ENCODE measurements at regions not wholly inside any gene's neighbourhood (a gene's known extent, or its start where the extent isn't known, plus 50 kb on each side); places are given as distances from the start of the nearest gene placed in this dataset.

GRCh38 chr20:24799971-24800580 lies 149.0 kb upstream of the CST7 start:
- Histone ChIP-seq H3K36me3 (ENCODE audit: control insufficient read depth in 2 of 2, insufficient read depth in 1 of 2, low read length in 2 of 2) (no peaks in the 10 kb centered on the region), H3K9me3 (ENCODE audit: control insufficient read depth, insufficient read depth, low read depth, low read length) (no peaks in the 10 kb centered on the region), H3K4me1 (ENCODE audit: control insufficient read depth, insufficient read depth, low read length) (no peaks in the 10 kb centered on the region), H3K4me3 (ENCODE audit: low read depth, low read length) (no peak overlapping the region), H3K27ac (ENCODE audit: extremely low read depth, low read depth, low read length) (no peak overlapping the region)
- TF ChIP-seq HOXA7 (CRISPR knock-in tag; IDR thresholded peaks at IDR 0.05; ENCODE audit: borderline replicate concordance) = no peak
- TF ChIP-seq ZNF248 (tag by site-specific recombination; IDR thresholded peaks at IDR 0.05) = no peak
- TF ChIP-seq KLF17 (tag by site-specific recombination; IDR thresholded peaks at IDR 0.05) = no peak
- TF ChIP-seq ZNF558 (tag by site-specific recombination; IDR thresholded peaks at IDR 0.05) = no peak
- TF ChIP-seq ZNF549 (tag by site-specific recombination; IDR thresholded peaks at IDR 0.05) = no peak
- no peak for TF ChIP-seq ZNF701 (tag by site-specific recombination; IDR thresholded peaks at IDR 0.05)
- no peak for TF ChIP-seq ZNF140 (tag by site-specific recombination; IDR thresholded peaks at IDR 0.05)
- TF ChIP-seq ZNF146 (tag by site-specific recombination; IDR thresholded peaks at IDR 0.05) = no peak
- TF ChIP-seq ZNF280C (tag by site-specific recombination; IDR thresholded peaks at IDR 0.05) = no peak
- no peak for TF ChIP-seq ZNF148 (tag by site-specific recombination; IDR thresholded peaks at IDR 0.05; ENCODE audit: borderline replicate concordance)
- no peak for TF ChIP-seq FEZF1 (tag by site-specific recombination; IDR thresholded peaks at IDR 0.05)
- TF ChIP-seq ATF2 (tag by site-specific recombination; IDR thresholded peaks at IDR 0.05; ENCODE audit: low read depth) = no peak
- ChIA-PET CTCF (no interaction called here), POLR2A (interaction anchor here (0.7 kb wide), 1 partner anchor 499 kb away, joined by 6 read pairs; no protein-coding TSS in a partner anchor)

- H3K4me3 ChIP-seq (ENCODE audit: low read depth, low read length) = no peak overlapping the region
- no peaks in the 10 kb centered on the region for H3K9me3 ChIP-seq (ENCODE audit: control insufficient read depth, insufficient read depth, low read depth, low read length)
- H3K27ac ChIP-seq (ENCODE audit: extremely low read depth, low read depth, low read length) = no peak overlapping the region
- ChIA-PET CTCF (no interaction called here), POLR2A (no interaction called here)
- H3K4me1 ChIP-seq (ENCODE audit: control insufficient read depth, insufficient read depth, low read length) = no peaks in the 10 kb centered on the region
- no peaks in the 10 kb centered on the region for H3K36me3 ChIP-seq (ENCODE audit: control insufficient read depth in 2 of 2, insufficient read depth in 1 of 2, low read length in 2 of 2)
- TF ChIP-seq ZIC2 (tag by site-specific recombination; IDR thresholded peaks at IDR 0.05) (no peak), ZNF184 (tag by site-specific recombination; IDR thresholded peaks at IDR 0.05) (no peak), ZSCAN23 (tag by site-specific recombination; IDR thresholded peaks at IDR 0.05) (no peak), ZNF843 (tag by site-specific recombination; IDR thresholded peaks at IDR 0.05) (no peak), HOXD13 (CRISPR knock-in tag; IDR thresholded peaks at IDR 0.05; ENCODE audit: borderline replicate concordance) (no peak), ZBTB11 (tag by site-specific recombination; conservative IDR thresholded peaks at IDR 0.05; ENCODE audit: low read depth) (no peak), ZNF202 (tag by site-specific recombination; IDR thresholded peaks at IDR 0.05; ENCODE audit: borderline replicate concordance) (no peak), ZNF791 (tag by site-specific recombination; IDR thresholded peaks at IDR 0.05) (no peak)
Observed at GRCh38 chr20:24802286-24802820, 146.7 kb upstream of the CST7 start.
